ENCODE measurements at regions not wholly inside any gene's neighbourhood (a gene's known extent, or its start where the extent isn't known, plus 50 kb on each side); places are given as distances from the start of the nearest gene placed in this dataset.
A peak's percentile ranks its signal among the peaks of the same experiment; 100 is the strongest.

- DNase-seq = no peak
Measured at GRCh38 chr22:27262361-27262760, 539.2 kb downstream of the MN1 start.

DNA sequence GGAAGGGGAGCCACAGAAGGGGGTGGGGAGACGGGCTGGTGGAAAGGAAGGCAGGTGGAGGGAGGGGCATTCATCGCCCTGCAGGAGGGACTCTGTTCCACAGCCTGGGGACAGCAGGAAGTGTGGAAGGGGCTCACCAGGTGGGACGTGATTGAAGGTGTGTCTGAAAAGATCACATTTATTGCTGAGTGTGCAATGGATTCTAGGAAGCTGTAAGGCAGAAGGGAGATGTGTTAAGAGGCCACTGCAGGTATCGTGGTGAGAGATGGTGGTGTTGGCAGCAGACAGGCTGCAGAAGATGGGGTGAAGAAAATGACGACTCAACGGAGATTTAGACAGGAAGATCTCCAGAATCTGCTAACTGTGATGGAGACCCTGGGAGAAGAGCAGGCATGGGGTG, 537.4 kb downstream of the MN1 start:
- DNase-seq = no peak

- peak; percentile 82 for DNase-seq
Measured at GRCh38 chr22:27267145-27267544, 534.4 kb downstream of the MN1 start.

- DNase-seq = no peak
Measured at GRCh38 chr22:27269751-27270543, 531.6 kb downstream of the MN1 start.

DNA sequence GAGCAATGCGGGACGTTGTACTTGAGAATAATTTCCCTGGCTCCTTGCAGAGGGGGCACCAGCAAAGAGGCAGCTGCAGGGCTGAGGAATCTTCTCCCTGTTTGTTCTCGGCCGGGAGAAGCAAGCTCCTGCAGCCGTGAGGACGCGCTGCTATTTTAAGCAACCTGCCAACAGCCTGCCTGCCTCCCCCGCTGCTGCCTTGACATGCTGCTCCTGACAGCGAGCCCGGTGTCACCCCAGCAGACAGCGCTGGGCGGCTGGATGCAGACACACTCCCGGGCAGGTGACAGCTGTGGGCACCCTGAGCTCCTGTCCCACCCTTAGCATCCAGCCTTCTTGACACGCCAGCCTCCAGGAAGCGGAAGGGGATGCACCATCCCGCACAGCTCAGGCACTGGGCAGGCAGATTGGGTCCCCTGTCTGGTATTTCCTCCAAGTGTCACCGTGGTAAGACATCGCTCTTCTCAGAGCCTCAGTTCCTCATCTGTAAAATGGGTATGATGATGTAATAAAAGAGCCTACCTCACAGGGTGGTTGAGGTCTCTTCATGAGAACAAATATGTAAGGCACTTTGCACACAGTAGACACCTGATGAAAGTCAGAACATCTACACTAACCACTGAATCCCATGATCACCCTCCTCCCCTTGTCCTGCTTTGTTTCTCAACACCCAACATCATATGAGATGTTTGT, 530.6 kb downstream of the MN1 start:
- peak; percentile 53 for DNase-seq

GRCh38 chr22:27273436-27273835, 528.1 kb downstream of the MN1 start:
- no peak for DNase-seq

DNA sequence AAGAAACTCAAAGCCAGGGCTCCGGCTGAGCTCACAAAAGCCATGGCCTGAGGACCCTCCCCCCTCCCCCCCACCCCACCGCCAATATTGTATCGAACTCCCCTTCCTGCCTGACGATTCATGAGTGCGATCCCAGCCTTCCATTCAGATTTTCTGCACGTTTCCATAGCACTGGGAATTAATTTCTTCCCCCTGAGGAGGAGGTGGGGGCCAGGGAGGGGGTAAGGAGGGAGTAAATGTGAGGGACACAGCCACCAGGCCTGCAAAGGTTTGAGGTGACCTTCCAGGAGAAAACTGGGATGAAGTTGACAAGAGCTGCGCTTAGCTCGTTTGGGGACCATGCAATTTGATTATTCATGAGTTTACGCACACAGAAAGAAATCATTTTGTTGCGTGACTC, 527.7 kb downstream of the MN1 start:
- no peak for DNase-seq

DNA sequence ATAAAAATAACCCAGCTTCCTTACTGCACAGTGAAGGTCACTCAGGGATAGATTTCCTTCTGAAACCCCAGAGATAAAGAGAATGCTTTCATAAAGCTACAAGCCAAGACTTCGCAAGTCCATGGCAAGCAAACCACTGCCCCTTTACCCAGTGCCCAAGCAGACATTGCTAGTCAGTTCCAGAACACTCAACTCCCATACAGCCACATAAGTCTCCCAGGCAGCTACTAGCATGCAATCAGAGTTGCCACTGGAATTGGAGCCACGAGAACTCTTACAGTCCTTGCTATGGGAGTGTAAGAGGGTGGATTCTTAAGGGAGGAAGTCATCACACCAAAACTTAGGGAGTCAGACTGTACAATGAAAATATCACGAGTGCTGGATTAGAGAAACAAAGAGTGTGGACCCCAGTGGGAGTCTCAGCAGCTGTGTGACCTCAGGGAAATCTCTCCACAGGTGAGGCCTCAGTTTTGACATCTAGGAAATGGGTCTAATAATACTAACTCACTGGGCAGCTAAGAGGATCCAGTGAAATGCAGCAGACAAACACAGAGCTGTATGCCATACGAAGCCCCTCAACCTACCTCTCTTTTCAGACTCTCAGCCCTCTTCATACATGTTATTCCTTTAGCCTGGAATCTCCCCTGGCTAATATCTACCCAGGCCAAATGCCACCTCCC, 526.6 kb downstream of the MN1 start:
- DNase-seq = peak; percentile 66

- DNase-seq = no peak
Measured at GRCh38 chr22:27278946-27279345, 522.6 kb downstream of the MN1 start.

DNA sequence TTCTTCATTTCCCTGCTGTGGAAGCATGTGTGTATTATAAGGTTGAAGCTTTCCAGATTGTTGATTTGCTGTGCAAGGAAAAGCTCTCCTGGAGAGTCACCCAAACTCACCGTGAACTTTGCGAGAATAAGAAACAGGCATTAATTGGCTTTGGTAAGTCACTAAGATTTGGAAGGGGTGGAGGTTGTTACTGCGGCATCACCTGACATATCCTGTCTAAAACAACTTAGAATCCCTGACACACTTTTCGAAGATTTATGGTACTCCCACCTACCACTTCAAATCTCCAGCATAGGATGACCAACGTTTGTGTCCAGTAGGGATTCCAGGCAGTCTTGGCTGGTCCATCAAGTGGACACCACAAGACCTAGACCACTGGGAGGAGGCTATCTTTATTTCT, 518.3 kb downstream of the MN1 start:
- no peak for DNase-seq

DNA sequence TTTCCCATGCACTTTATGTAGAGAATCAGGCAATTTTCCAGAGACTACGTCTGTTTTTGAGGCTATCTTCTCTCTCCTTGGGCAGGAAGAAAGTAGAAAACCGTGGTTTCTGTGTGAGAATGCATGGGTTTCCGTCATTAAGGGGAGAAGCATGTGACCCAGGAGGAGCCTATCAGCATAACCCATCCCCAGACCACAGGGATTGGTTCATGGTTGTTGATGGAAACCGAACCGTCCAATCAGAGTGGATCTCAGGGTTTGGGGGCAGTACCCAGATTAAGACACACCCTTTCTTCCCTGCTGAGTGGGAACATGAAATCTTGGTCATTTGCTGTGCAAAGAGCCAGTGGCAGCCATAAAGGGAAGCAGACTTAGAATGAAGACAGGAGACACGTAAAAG, 517.8 kb downstream of the MN1 start:
- DNase-seq = no peak

DNA sequence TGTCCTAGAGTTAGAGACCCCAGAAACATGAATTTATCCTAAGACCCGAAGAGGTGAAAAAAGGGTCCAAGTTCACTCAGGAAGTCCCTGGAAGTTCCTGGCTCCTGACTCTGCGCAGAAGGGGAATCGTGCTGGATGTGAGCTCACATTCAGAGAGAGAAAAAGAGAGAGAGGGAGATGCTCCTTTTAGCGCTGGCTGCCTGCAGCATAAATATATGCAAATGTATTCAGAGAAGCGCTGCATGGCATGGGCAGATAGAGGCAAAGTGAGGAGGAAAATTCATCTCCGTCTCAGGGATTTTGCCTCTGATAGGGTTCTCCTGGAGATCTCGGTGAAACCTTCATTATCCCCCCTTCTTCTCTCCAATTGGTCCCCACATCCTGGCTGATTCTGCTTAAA, 517.2 kb downstream of the MN1 start:
- no peak for DNase-seq

DNA sequence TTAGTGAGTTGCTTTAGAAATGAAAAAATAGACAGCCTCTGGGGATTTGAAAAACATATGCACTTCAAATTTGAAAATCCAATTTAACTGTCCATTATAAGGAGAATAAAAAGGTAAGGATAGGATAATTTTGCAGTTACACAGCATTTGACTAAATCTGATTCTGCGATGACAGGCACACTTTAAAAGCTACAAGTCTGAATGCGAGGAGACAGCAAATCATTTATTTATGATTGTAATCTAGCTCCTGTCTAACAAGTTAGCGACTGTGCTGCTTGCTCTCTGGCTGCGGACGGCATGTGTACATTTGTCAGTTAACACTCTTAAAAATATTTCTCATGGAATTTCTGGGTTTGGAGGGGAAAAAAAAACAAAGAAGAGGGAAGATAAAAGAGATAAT, 514.8 kb downstream of the MN1 start:
- no peak for DNase-seq

- no peak for DNase-seq
Measured at GRCh38 chr22:27292542-27293299, 508.8 kb downstream of the MN1 start.

DNA sequence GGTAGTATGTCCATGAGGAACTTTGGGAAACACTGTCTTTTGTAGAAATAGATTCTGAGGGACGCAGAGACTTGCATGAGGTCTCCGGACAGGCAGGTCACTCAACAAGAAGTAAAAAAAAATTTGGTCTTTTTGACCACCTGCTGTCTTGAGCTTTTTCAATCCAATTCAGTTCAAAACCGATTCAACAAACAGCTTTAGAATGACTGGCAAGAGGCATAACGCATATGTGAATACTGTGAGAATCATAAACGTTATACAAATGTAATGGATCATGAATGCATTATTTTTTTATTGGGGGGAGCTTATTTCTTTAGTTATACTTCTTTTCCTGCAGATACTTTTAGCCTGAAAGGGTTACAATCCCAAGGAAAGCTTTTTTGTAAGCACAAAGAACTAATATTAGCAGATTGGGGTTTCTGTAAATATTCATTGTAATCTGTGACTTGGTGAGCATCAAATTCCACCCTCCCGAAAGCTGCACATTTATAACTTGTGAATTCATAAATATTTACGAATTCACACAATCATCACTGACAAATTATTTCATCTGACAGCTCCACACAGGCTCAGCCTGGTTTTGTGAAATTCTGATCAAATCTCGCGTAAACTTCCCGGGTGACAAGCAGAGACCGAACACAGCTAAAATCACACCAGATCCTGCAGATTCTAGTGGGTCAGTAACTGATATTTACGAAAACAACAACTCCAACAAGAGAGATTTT, 507.7 kb downstream of the MN1 start:
- no peak for DNase-seq

DNA sequence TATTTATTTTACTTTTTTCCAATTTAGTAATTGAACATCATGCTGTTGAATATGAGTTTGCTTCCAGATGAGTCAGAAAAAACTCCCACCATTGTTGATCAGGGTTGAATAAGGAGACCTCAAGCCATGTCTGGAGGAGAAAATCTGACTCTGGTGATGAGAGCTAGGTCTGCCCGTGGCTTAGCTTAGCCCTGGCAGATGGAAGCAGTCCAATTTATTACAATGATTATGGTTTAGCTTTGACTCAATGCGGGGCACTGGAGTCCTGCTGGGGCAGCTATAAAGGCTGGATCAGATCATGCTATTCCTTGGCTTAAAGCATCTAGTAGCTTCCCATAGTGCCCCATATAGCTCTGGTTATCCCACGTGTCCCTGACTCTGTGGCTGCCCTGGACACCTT, 506.5 kb downstream of the MN1 start:
- DNase-seq = peak; percentile 41

DNA sequence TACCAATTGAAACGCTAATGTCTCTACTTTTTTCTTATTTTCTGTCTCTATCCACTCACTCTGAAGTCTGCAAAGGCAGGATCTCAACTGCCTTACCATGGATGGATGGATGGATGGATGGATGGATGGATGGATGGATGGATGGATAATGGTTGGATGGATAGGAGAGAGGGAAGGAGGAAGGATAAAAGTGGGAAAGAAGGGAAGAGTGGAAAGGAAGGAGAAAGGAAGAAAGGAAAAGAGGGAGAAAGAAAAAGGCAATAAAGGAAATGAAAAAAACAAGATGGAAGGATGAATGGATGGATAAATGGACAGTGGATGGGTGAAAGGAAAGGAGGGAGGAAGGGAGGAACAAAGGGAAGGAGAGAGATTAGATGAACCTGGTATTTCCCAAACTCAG, 506.0 kb downstream of the MN1 start:
- DNase-seq = no peak

DNA sequence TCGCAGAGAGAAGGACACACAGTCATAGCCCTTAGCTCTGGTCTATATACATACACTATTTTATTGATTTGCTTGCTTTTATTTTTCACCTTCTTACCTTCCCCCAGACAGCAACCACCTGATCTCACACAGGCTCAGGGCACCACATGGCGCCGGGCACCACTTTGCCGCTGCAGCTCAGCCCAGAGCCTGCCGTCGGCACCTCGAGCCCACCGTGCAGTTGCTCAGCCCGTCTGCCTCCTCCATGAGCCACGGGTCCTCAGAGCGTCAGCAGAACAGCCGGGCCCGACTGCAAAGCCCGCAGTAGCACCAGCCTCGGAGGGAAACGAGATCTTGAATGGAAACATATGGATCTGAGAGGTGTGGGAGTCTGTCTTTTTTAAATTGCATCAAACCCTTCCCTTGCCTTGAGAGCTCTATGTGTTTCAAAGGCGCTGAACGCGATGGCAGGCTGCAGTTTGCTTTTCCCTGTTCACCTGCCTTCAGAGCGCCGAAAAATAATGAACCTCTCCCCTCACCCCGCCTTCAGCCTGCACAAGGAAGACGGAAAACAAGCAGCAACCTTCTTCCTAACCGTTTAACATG, 505.4 kb downstream of the MN1 start:
- DNase-seq = no peak

DNA sequence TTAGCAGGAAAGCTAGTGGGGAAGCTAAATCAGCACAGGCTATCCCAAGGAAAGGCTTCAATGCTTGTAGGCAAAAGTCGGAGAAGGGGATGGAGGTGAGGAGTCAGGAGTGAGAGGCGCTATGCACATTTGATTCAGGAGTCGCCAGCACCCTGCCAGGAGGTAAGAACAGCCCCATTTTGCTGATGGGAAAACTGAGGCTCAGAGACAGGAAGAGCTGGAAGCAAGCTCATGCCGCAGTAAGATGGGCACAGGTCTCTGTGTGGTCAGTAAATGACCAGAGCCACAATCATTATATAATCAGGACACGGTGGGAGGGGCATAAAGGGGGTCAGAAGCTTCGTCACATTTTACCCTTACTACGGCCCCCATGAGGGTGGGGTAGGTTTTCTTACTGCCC, 504.4 kb downstream of the MN1 start:
- no peak for DNase-seq

GRCh38 chr22:27298332-27298731, 503.2 kb downstream of the MN1 start:
- DNase-seq = no peak

DNA sequence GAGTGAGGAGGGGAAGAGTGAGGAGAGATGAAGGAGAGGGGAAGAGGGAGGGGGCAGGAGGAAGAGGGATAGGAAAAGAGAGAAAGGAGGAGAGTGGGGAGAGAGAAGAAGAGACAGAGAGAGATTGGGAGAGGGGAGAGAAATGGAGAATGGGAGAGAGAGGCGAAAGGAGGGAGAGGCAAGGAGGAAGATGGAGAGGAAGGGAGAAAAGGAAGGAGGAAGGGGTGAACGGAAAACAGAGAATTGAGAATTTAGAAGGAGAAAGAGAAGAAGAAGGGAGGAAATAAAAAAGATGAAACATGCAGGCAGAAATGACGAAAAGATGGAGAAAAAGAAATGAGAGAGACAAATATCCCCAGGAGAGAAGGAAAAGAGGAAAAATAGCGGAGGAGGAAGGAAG, 502.8 kb downstream of the MN1 start:
- DNase-seq = no peak
